Stimulated activated CD4-positive, alpha-beta T cell treated with anti-CD3 and anti-CD28 coated beads, Interleukin-2, amount 100 ng/mL, for 48 hours (primary cell): ENCODE measurements at regions not wholly inside any gene's neighbourhood (a gene's known extent, or its start where the extent isn't known, plus 50 kb on each side); places are given as distances from the start of the nearest gene placed in this dataset.

Experiments used
- DNase-seq, 2 donors: peaks; one replicate each; pipeline ENCODE4 v3.0.0-alpha.2; 2020

- DNase-seq = no peak
These were observed 2018.0 kb upstream of the PCDH20 start for GRCh38 chr13:63433546-63434150.

GRCh38 chr13:63427170-63427569 is 2011.5 kb upstream of the PCDH20 start:
- DNase-seq = no peak

- no peak for DNase-seq
These were observed 2009.5 kb upstream of the PCDH20 start for GRCh38 chr13:63425131-63425530.

- DNase-seq = no peak
These were observed 2005.5 kb upstream of the PCDH20 start for GRCh38 chr13:63421123-63421522.

GRCh38 chr13:63420685-63421084 is 2005.0 kb upstream of the PCDH20 start:
- no peak for DNase-seq

- no peak for DNase-seq
These were observed 1998.6 kb upstream of the PCDH20 start for GRCh38 chr13:63414247-63414646.

GRCh38 chr13:63409791-63410351 is 1994.2 kb upstream of the PCDH20 start:
- DNase-seq = no peak

- DNase-seq = no peak
These were observed 1992.9 kb upstream of the PCDH20 start for GRCh38 chr13:63408331-63409189.

GRCh38 chr13:63403733-63404132 is 1988.1 kb upstream of the PCDH20 start:
- DNase-seq = no peak

- no peak for DNase-seq
These were observed 1981.1 kb upstream of the PCDH20 start for GRCh38 chr13:63396746-63397145.

- DNase-seq = no peak
These were observed 1977.5 kb upstream of the PCDH20 start for GRCh38 chr13:63393112-63393511.

GRCh38 chr13:63389756-63390155 is 1974.1 kb upstream of the PCDH20 start:
- DNase-seq = no peak

GRCh38 chr13:63381078-63381859 is 1965.6 kb upstream of the PCDH20 start:
- DNase-seq = no peak

GRCh38 chr13:63377986-63378385 is 1962.3 kb upstream of the PCDH20 start:
- DNase-seq = no peak

GRCh38 chr13:63370101-63370500 is 1954.5 kb upstream of the PCDH20 start:
- DNase-seq = no peak

GRCh38 chr13:63367522-63368198 is 1952.0 kb upstream of the PCDH20 start:
- DNase-seq = no peak

GRCh38 chr13:63364159-63364558 is 1948.5 kb upstream of the PCDH20 start:
- DNase-seq = no peak

GRCh38 chr13:63351533-63351932 is 1935.9 kb upstream of the PCDH20 start:
- DNase-seq = no peak

GRCh38 chr13:63351081-63351480 is 1935.4 kb upstream of the PCDH20 start:
- DNase-seq = no peak

GRCh38 chr13:63345835-63346234 is 1930.2 kb upstream of the PCDH20 start:
- DNase-seq = no peak

- no peak for DNase-seq
These were observed 1929.1 kb upstream of the PCDH20 start for GRCh38 chr13:63344711-63345110.

- DNase-seq = no peak
These were observed 1922.3 kb upstream of the PCDH20 start for GRCh38 chr13:63337921-63338320.

- no peak for DNase-seq
These were observed 1921.4 kb upstream of the PCDH20 start for GRCh38 chr13:63337041-63337440.
